ENCODE measurements at regions not wholly inside any gene's neighbourhood (a gene's known extent, or its start where the extent isn't known, plus 50 kb on each side); places are given as distances from the start of the nearest gene placed in this dataset.
"Not testable (repeated sequence)": the region's sequence is repeated elsewhere in the genome, so short reads cannot be mapped to it uniquely, and the experiment has no call there.

DNA sequence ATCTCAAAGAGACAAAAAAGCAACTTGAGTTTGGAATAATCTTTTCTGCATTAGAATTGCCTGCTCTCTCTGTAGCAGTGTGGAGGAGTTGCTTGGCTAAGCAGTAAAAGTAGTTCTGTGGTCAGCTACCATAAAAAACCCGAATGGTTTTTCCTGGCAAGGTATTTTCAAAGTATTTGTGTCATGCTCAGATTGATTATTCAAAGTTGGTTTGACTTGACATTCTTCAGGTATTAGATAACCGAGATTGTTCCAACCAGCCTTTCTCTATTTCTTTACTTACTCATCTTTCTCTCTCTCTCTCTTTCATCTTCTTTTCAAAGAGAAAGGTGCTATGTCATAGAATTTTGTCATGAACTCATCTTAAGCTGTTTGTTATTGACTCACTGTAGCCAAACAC lies 404.9 kb downstream of the CPS1 start:
- no peak for DNase-seq (ENCODE audit: low read depth)

DNA sequence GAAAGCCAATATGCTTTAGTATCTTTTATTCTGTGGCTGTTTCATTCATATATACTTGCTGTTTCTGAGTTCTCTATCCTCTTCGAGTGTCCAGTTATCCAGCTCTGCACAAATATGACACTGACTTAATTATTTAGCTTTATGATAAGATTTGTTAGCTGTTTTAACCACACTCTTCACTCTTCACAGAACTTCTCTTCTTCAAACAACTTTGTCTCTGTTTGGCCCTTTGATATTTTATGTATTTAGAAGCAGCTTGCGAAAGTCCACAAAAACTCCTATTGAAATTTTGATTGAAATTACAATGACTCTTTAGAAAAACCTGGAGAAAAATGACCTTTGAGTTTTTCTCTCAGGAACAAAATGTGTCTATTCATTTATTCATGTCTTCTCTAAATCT lies 407.0 kb downstream of the CPS1 start:
- no peak for DNase-seq (ENCODE audit: low read depth)

DNA sequence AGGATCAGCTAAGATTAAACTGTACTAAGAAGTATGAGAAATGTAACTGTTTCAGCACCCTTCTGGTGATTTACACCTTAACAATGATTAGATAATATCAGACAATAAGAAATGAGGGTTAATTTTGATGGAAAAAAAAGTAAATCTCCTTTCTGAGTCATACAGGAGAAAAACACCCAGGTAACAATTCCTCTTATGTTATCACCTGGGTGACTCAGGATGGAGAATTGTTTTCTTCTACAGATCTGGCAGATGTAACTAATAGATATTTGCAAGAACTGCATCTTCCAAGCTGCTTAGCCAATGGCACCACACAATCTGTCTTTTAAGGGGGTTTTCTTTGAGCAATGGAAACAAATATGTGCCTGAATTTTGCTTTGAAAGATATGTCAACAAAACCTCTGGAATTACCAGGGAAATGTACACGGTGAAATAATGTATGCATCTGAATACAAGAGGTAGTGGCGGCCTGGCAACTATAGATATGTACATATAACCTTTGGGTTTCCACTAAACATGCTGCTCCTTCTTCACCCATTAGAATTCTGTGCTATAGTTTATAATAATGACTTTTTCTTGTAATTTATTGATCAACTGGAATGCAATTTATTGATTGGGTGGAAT lies 407.9 kb downstream of the CPS1 start:
- DNase-seq (ENCODE audit: low read depth) = no peak

DNA sequence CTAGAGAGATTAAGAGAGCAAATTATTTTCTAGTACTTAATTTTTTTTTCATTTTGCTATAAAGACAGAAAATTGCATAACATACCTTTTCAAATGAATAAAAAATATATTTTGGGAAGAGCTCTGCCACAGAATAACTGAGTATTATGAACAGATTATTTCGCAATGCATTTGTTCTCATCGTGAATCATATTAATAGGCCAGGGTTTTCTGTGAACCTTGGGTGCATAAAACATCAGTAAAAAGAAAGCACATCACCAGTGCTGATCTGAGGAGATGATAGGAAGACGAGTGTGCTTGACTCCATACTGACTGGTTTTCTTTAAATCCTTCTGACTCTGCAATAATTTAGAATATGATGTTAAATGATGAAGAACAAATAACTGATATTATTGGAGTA lies 409.1 kb downstream of the CPS1 start:
- DNase-seq (ENCODE audit: low read depth) = no peak

DNA sequence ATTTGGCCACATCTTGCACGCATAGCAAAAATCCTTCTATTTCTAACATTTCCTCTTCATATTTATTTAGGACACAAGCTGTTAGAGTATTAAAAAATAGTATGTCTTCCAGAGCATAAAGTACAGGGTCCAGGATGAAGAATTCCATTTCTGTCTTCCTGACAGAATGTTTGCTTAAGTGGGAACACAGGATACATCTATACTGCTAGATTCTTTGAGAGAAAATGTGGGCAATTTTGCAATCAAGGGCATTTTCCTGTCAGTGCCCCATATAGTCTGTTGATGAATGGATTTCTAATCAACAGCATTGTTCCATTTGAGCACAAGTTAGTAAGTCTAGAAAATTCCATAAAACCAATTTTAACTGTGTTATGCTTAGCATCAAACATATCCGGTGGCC lies 409.9 kb downstream of the CPS1 start:
- no peak for DNase-seq (ENCODE audit: low read depth)

DNA sequence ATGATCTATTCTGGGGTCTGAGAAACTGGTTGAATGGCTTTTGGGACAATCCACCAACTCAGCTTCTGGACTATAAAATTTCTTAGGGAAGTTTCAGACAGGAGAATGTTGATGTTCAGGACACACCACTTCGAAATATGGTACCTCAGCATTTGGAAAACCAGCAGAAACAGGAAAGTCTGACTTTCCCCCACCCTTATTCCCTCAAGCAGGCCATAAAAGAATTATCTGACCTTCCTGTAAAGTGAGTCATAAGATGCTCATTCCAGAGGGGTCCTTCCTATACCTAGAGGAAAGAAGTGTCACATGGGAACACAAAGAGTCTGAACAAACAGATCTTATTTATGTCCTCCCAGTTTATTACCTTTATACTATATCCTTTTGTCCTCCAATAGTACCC lies 415.0 kb downstream of the CPS1 start:
- no peak for DNase-seq (ENCODE audit: low read depth)

DNA sequence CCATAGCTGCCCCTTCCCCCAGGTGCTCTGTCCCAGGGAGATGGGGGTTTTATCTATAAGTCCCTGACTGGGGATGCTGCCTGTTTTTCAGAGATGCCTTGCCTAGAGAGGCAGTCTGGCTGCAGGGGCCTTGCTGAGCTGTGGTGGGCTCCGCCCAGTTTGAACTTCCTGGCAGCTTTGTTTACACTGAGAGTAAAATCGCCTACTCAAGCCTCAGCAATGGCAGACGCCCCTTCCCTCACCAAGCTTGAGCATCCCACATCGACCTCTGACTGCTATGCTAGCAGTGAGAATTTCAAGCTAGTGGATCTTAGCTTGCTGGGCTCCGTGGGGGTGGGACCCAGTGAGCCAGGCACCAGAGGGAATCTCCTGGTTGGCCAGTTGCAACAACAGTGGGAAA lies 430.4 kb downstream of the CPS1 start:
- not testable (repeated sequence) for DNase-seq (ENCODE audit: low read depth)

DNA sequence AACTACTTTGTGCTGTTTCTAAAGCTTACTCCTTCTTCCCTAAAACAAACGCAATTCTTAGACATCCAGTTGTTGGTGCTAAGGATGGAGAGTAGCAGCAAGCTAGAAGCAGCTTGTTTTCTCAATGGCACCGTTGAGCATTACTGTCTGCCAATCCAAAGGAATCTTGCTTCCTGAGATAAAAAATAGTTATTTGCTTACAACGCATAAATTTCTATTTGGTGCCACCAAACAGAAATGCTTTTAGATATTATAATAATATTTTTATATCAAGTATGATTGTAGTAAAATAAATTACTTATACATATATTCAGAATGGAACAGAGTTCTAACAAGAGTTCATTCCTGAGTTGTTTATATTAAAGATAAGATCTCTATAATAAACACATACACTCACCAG lies 434.7 kb downstream of the CPS1 start:
- no peak for DNase-seq (ENCODE audit: low read depth)

DNA sequence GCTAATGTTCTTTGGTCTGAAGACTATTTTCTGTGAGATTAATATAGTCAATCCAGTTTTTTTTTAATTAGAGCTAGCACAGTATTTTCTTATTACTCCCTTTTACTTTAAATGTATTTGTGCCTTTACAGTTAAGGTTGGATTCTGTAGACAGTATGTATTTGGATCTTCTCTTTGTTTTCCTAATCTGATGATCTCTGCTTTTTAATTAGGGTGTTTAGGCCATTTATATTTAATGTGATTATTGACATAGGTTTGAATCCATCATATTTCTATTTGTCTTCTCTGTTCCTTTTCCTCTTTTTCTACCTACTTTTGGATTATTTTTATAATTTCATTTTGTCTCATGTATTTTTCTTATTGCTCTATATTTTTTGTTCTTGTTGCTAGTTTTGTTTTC lies 437.7 kb downstream of the CPS1 start:
- DNase-seq (ENCODE audit: low read depth) = no peak

DNA sequence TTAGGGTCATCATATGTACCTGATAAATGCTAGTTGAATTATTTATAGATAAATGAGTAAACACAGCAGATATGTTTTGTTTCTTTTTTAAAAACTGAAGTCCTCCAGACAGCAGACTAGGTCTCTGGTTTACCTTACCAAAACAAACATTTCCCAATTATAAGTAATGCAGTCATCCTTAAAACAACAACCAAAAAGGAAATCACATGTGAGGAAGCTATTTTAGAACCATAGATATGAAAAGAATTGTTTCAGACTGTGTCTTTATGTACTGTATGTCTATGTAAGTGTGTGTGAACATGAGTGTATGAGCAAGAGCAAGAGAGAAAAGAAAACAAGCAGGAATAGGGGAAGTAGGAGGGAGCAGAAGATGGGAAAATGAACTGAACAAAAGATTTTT lies 441.0 kb downstream of the CPS1 start:
- no peak for DNase-seq (ENCODE audit: low read depth)

DNA sequence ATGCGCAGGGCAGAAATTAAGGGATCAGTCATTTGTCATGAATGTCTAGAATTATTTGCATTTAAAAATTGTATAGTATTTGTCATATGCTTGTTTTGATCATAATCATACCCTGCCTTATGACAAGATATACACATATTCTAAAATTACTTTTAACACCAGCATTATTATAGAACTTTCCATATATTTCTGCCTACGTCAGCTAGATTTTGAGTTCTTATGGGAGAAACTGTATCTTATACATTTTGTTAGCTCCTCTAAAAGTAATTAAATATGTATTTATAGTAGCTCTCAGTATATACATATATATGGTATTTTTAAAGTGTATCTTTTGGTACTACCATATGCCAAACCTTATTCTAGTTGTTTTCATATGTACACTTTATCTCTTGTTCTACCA lies 441.9 kb downstream of the CPS1 start:
- DNase-seq (ENCODE audit: low read depth) = no peak

DNA sequence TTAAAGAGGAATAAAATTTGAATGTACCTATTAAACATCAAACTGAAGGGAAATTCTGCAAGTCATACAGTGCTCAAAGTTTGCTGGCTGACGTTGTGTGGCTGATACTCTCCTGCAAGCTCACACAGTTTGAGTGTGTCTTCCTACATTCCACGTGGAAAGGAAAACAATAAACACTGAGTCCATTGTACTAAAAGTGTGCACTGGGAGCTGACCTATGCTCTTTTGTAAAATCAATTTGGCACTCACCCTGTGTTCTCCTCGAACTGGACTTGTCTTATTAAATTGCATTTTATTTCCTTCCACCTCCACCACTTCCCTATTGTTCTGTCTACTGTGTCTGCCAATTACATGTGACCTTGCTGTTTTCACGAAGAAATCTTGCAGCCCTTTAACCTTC lies 458.0 kb downstream of the CPS1 start:
- no peak for DNase-seq (ENCODE audit: low read depth)

DNA sequence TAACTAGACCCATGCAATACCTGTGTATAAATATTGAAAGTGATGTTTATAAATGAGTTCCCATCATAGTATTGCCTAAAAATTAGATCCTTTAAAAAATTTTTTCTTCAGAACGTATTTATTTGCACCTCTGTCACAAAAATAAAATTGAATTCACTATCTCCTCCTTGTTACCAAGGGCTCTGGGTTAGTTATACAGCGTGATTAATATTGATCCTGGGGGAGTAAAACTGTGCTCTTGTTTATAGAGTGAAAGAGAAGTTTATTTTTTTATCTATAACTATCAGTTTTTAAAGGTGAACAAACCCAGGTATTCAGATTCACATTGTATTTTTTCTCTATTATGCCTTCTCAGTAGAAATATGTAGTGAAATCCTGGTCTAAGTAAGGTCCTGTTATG lies 458.5 kb downstream of the CPS1 start:
- DNase-seq (ENCODE audit: low read depth) = no peak

DNA sequence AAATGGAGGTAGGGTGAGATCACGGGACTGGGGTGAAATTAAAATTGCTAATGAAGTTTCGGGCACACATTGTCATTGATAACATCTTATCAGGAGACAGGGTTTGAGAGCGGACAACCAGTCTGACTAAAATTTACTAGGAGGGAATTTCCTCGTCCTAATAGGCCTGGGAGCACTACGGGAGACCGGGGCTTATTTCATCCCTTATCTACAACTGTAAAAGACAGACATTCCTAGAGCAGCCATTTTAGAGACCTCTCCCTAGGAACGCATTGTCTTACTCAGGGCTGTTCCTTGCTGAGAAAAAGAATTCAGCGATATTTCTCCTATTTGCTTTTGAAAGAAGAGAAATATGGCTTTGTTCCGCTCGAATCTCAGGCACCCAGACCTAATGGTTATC lies 468.7 kb downstream of the CPS1 start:
- not testable (repeated sequence) for DNase-seq (ENCODE audit: low read depth)

DNA sequence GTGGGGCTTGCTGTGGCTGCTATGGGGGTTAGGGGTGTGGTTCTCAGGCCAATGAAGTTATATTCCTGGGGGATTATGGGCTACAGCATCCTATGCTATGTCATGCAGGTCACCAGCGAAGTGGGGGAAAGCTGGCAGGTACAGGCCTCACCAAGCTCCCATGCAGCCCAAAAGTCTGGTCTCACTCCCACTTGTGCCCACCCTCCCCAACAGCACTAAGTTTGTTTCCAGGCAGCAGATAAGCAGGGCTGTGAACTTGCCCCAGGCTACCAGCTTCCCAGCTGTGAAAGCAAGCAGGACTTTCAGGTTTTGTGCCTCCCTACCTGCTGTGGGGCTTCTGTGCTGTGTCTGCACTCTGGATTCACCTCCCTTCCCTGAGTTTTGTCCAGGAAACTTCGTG lies 469.7 kb downstream of the CPS1 start:
- DNase-seq (ENCODE audit: low read depth) = no peak

DNA sequence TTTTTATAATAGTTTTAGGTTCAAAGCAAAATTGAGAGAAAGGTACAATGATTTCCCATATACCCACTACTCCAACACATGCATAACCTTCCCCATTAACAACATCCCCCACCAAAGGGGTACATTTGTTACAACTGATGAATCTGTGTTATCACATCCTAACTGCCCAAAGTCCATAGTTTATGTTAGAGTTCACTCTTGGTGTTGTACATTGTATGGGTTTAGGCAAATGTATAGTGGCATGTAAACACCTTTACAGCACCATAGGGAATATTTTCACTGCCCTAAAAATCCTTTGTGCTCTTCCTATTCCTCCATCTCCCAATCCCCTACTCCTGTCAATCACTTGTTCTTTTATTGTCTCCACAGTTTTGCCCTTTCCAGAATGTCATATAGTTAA lies 471.6 kb downstream of the CPS1 start:
- DNase-seq (ENCODE audit: low read depth) = no peak

DNA sequence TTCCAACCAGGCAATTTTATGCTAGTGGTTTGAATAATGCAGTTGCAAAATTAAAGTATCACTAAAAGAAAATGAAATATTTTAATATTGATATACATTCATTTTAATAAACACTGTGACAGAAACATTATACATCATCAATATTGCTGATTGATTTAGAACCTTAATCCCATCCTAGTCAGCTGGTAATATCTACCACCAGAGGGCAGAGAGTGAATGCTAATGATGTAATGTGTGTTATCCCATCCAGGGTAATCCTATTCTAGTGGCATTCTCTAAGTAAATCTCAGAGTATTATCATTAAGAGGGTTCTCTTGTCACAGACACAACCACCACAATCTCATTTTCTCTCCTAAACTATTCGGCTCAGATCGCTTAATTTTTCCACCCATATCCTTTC lies 477.4 kb downstream of the CPS1 start:
- DNase-seq (ENCODE audit: low read depth) = no peak

DNA sequence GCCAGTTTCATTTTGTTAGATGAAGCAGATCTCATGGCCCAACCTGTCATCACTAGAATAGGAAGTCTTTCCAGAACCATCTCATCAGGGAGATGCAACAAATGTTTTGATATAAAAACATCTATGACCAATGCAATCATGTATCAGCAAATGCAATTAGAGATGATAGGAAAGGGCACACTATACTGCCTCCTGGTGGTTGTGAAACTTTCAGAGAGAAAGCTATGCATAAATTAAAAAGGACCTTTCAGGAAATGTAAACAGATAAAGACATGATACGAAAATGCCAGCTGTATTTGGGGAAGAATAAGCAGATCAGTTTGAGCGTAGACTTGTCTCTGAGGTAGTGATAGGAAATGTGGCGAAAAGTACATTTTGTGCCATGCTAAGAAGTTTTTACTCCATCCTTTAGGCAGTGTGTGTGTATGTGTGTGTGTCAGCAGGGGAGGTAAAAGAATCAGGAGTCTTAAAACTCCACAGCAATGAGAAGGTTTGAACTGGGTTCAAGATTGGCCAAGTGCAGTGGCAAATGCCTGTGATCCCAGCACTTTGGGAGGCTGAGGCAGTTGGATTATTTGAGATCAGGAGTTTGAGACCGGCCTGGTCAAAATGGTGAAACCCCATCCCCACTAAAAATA lies 479.3 kb downstream of the CPS1 start:
- no peak for DNase-seq (ENCODE audit: low read depth)

DNA sequence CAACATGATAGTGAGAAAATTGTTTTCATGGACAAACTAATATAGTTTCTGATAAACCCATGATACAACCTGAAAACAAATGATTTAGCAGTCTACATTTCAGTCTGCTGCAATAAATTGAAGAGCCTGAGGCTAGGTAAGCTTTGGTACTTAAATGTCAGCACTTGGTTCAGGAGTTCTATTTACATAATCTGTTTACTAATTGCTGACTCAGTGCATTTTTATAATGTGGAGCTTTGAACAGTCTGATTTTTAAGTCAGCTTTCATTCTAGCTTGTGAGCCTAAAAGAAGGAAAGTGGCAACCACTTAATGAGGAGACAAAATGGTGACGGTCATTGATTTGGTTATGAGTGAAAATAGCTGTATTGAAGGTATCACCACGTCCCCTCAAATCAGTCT lies 488.6 kb downstream of the CPS1 start:
- no peak for DNase-seq (ENCODE audit: low read depth)

DNA sequence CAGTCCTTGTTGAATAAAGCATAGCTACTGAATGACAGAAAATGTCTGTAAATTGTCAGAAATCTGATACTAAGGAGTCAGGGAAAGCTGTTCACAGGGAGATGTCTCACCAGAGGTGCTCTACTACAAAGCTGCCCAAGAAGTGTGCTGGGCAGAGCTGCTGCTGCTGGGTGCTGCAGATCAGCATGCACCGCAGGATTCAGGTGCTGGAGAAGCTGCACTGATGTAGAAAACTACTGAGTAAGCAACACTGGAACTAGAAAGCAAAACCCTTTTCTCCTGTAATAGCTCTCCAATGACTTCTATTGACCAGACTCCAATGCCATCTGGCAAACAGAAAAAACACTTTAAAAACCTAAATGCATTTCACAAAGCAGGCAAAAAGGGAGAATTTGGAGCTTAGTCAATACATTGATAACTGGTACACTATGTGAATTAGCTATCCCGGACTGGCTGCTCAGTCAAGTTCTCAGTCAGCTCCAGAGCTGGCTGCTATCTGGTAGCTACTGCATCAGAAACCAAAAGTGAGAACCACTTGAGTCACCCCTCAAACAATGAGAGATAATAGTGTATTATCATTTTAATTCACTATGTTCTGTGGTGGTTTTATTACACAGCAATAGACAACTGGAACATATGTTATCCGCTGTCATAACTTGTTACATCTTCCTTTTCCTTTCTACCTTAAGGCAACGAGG lies 493.1 kb downstream of the CPS1 start:
- DNase-seq (ENCODE audit: low read depth) = no peak

DNA sequence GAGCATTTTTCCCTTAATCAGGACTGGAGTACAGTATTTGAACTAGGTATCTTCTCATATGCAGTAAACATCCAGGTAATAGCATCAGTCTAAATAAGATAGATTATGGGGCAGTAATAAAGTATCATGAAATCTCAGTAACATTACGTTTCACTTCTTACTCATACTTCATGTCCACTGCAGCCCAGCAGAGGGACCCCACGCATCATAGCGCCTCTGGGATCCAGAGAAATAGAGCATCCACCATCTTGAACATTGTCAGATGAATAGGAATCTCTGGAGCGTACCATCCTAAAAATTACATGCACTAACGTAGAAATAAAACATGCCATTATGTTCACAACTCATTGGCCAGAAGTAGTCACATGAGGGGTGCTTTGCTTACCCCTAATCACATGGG lies 499.0 kb downstream of the CPS1 start:
- no peak for DNase-seq (ENCODE audit: low read depth)

DNA sequence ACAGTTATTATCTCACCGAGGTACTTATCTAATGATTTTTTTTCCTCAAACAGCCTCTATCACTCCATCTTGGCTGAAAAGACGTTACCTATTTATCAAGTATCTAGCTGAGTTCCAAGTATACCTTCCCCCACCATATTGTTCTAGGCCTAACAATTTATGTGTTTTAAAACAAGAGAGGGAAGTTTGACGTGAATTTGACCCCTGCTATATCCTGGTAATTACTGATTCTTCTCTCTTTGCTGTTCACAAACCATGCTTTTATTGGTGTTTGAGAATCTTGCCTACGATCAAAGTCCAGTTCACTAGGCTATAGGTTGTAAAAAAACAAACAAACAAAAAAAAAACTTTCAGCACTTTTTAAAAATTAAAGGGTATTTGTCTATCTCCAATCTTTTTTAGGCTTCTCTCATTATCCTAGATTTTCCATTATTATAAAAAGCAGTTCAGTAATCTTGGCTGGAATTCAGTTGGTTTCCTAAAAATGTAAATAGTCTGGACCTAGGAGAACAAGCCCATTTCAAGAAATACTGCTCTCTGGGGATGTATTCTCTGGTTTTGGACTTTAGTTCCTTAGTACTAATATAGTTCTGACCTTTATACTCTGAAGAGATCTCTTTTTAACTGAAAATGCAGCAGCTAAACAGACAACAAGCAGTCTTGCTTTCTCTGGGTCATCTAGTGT lies 505.4 kb downstream of the CPS1 start:
- DNase-seq (ENCODE audit: low read depth) = no peak

DNA sequence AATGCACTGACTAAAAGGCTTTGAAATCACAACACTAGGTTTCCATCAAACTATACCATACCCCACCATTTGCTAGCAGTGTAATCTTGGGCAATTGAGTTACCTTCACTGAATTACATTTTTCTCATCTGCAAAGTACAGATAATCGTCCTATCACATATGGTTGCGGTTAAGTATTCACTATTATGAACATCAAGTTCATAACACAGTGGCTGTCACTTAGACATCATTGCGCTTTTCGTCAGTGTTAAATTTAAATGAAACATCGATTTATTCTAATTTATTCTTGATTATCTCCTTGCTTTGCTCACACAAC lies 505.9 kb downstream of the CPS1 start:
- DNase-seq (ENCODE audit: low read depth) = no peak

All from activated T-helper 9 cell treated with anti-CD3 and anti-CD28 coated beads, Interleukin-2, amount 50 U/mL, for 16 hours (primary cell).